ENCODE measurements at regions not wholly inside any gene's neighbourhood (a gene's known extent, or its start where the extent isn't known, plus 50 kb on each side); places are given as distances from the start of the nearest gene placed in this dataset.

GRCh38 chr12:29053567-29053966 is 95.5 kb upstream of the FAR2 start:
- Histone ChIP-seq H3K36me3 (no peaks in the 10 kb centered on the region), H3K27ac (no peak overlapping the region), H3K9me3 (no peaks in the 10 kb centered on the region), H3K4me1 (replicated peaks) (no peaks in the 10 kb centered on the region), H3K4me3 (no peak overlapping the region), H3K27me3 (replicated peaks; ENCODE audit: insufficient read depth) (no peaks in the 10 kb centered on the region)
- TF ChIP-seq CTCF (IDR thresholded peaks at IDR 0.05) (no peak), POLR2A (IDR thresholded peaks at IDR 0.05) (no peak), POLR2AphosphoS5 (IDR thresholded peaks at IDR 0.05) (no peak)
- 100% methylated on average over 1 of the region's 1 CpG for WGBS
- intact Hi-C loops (cut with DNase I): no loop called here
- DNase-seq (ENCODE audit: low spot score): no peak

GRCh38 chr12:29054858-29055663 is 94.0 kb upstream of the FAR2 start:
- no peaks in the 10 kb centered on the region for H3K9me3 ChIP-seq
- H3K4me3 ChIP-seq: no peak overlapping the region
- WGBS: 57% methylated on average over 3 of the region's 3 CpGs
- no peaks in the 10 kb centered on the region for H3K27me3 ChIP-seq (replicated peaks; ENCODE audit: insufficient read depth)
- no peaks in the 10 kb centered on the region for H3K36me3 ChIP-seq
- H3K27ac ChIP-seq: no peak overlapping the region
- no peak for TF ChIP-seq POLR2A (IDR thresholded peaks at IDR 0.05)
- no peak for TF ChIP-seq CTCF (IDR thresholded peaks at IDR 0.05)
- no peak for TF ChIP-seq POLR2AphosphoS5 (IDR thresholded peaks at IDR 0.05)
- H3K4me1 ChIP-seq (replicated peaks): no peaks in the 10 kb centered on the region
- intact Hi-C loops (cut with DNase I): no loop called here
- no peak for DNase-seq (ENCODE audit: low spot score)

- no peak for DNase-seq (ENCODE audit: low spot score)
- Histone ChIP-seq H3K4me1 (replicated peaks) (no peaks in the 10 kb centered on the region), H3K27ac (no peak overlapping the region), H3K36me3 (no peaks in the 10 kb centered on the region), H3K9me3 (no peaks in the 10 kb centered on the region), H3K4me3 (no peak overlapping the region), H3K27me3 (replicated peaks; ENCODE audit: insufficient read depth) (no peaks in the 10 kb centered on the region)
- 51% methylated on average over 1 of the region's 1 CpG for WGBS
- no peak for TF ChIP-seq CTCF (IDR thresholded peaks at IDR 0.05)
- no peak for TF ChIP-seq POLR2AphosphoS5 (IDR thresholded peaks at IDR 0.05)
- TF ChIP-seq POLR2A (IDR thresholded peaks at IDR 0.05): no peak
- intact Hi-C loops (cut with DNase I): no loop called here
Measured at GRCh38 chr12:29066011-29066588, 83.0 kb upstream of the FAR2 start.

GRCh38 chr12:29067430-29067829 is 81.6 kb upstream of the FAR2 start:
- WGBS: 100% methylated on average over 1 of the region's 1 CpG
- H3K4me3 ChIP-seq: no peak overlapping the region
- H3K9me3 ChIP-seq: no peaks in the 10 kb centered on the region

More at GRCh38 chr12:29067430-29067829, 81.6 kb upstream of the FAR2 start:
- Histone ChIP-seq H3K27me3 (replicated peaks; ENCODE audit: insufficient read depth) (no peaks in the 10 kb centered on the region), H3K27ac (no peak overlapping the region), H3K4me1 (replicated peaks) (no peaks in the 10 kb centered on the region), H3K36me3 (no peaks in the 10 kb centered on the region)
- no peak for DNase-seq (ENCODE audit: low spot score)
- TF ChIP-seq CTCF (IDR thresholded peaks at IDR 0.05) (no peak), POLR2A (IDR thresholded peaks at IDR 0.05) (no peak), POLR2AphosphoS5 (IDR thresholded peaks at IDR 0.05) (no peak)
- intact Hi-C loops (cut with DNase I): no loop called here

Data from prostate gland (tissue), 2 donors.